GM18505 (cell line): ENCODE measurements at regions not wholly inside any gene's neighbourhood (a gene's known extent, or its start where the extent isn't known, plus 50 kb on each side); places are given as distances from the start of the nearest gene placed in this dataset.

Experiments
- ATAC-seq: cut with Tn5 transposase; IDR thresholded peaks from one replicate; pipeline ENCODE4 v1.9.1; 2021; ENCODE audit not compliant: unreplicated experiment
- POLR2A ChIP-seq: IDR thresholded peaks from 4 replicates; pipeline ENCODE4 v1.6.1; 2011; ENCODE audit warnings: borderline replicate concordance; ENCODE audit not compliant: insufficient read depth, insufficient read length; ENCODE audit errors: extremely low read depth

DNA sequence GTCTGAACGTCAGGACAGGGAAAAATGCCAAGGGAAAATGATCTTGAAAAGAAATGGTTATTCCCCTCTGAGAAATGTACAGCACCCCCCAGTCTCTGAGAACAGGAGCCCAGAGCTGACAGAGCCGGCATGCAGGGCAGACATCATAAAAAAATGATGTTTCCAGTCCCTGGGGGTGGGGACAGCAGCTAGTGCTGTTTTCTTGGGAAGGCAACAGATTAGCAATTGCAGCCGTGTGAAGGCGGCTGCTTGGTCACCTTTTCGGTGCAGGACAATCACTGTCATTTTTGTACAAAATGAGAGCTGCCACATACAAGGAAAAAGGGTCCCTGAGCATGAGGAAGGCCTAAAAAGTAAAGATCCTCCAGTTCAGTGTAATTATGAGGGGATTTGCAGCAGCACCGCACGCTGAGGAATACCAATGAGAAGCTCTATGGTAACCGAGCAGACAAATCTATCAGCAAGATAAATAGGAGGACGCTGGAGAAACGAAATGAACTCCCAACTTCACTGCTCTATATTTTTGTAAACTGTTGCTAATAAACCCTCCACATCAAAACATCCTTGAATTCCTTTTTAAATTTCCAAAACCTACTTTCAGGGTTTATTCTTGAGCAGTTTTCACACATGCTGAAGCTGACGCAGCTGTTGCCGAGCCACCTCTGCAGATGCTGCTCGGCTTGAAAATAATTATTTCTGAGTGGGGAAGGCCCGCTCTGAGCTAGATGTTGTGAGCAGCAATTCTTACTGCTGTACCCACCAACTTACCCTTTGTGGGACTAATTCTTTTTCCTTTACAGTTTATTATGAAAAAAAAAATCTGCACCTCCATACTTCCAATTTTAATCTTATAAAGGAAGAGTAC lies 98.2 kb upstream of the NEBL start:
- no peak for TF ChIP-seq POLR2A
- ATAC-seq = no peak

DNA sequence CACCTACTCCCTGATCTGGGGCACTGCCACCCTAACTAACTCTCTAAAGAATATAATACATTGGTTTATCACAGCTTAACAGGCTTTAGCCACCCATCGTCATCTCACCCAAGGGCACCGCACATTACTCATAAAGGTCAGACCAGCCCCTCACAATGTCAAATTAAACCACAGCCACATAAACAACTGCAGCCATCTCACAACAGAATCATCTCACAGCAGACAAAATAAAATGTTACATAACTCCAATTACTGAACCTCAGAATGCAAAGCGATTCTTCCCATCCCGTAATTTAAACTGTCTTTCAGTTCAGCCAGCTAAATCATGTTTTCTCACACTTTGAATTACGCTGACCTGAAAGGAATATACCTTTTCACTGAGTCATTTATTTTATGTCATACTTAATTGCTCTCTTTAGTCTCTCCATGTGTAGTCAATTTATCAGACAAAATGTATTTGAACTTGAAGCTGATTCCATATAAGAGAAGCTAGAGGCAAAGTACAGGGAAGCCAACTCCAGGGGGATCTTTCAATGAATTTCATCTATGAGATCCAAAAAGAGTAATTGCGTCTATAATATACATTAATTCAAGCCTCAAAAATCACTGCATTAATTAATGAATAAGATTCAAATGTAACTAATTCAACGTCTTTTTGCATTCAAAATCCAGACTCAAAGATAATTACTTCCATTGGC lies 96.9 kb upstream of the NEBL start:
- no peak for TF ChIP-seq POLR2A
- no peak for ATAC-seq

DNA sequence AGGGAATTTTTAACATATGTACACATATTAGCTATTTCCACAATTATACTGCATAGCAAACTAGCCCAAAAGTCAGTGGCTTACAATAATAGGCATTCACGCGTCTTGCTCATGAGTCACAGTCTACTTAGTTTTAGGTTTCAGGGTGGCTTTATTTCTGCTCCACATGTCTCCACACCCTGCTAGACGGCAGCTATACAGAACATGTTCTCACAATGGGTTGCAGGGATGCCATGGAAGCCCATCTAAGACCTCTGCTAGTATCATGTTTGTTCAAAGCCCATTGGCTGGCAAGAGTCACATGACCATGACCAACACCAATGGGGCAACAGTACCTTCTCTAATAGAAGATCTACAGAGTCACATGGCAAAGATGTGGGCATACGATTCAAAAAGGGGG lies 96.3 kb upstream of the NEBL start:
- no peak for TF ChIP-seq POLR2A
- no peak for ATAC-seq

DNA sequence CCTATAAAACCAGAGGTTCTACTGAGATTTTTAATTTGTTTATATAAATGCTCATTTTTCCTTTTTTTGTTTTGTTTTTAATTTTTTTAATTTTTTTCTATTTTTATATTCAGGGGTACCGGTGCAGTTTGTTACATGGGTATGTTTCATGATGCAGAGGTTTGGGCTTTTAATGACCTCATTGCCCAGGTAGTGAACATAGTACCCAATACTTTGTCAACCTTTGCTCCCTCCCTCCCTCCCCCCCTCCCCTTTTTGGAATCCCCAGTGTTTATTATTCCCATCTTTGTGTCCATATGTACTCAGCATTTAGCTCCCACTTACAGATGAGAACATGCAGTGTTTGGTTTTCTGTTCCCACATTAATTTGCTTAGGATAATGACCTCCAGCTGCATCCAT lies 94.4 kb upstream of the NEBL start:
- TF ChIP-seq POLR2A = no peak
- no peak for ATAC-seq

DNA sequence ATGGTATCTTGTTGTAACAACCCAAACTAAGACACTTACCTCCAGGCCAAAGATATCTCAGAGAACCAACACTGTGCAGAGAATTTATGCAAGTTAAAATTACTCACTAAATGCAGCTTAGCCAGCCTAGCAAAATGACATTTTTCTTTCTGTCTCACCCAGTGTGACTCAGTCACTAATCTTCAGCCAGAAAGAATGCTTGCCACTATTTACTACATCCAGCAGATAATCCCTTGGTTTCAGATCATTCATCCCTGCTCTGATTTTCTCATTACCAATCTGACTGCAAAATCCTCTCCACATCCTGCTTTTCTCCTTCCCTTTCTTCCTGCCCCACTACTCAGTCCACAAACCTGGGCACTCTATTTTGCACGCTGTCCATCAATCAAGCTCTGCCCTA lies 93.5 kb upstream of the NEBL start:
- ATAC-seq = no peak
- TF ChIP-seq POLR2A = no peak

DNA sequence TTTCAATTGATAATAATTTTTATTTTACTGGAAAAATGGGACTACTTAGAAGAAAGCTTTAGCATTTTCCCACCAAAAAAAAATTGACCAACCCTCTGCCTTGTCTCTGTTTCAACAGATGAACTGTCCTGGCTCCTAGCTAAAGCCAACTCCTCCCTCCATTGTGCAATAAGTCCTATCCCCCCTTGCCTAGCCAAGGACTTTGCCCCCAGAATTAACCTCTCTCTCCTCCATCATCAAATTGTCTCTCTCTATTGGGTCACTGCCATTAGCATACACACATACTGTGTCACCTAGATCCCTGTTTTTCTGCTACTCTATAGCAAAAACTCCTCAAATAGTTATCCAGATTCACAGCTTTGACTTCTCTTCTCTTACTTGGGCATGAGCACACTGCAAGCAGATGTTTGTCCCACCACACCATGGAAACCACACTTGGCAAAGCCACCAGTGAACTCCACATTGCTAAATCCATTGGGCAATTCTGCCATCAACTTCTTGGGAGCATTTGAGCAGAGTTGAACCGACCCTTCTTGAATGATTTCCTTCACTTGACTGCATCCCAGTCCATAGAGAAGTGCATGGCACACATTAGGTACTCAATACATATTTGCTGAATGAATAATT lies 91.4 kb upstream of the NEBL start:
- no peak for ATAC-seq

DNA sequence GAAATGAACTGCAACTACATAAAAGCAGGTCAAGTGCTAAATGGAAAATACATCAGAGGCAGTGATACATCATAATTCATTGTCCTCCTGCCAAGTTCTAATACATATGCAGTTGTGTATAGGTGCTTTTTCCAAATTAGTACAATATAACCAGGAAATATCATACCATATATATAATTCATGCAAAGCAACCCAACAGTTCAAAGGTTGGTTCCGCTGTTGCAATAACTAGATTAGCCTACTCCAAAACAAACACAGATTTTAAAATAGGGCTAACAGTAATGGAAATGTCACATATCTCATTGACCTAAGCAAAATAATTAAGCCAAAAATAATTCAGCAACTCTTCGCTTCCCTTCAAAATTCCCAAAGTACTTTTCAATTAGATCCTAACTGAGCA lies 88.9 kb upstream of the NEBL start:
- TF ChIP-seq POLR2A = no peak

More for the DNA sequence above, 91.4 kb upstream of the NEBL start:
- no peak for TF ChIP-seq POLR2A

DNA sequence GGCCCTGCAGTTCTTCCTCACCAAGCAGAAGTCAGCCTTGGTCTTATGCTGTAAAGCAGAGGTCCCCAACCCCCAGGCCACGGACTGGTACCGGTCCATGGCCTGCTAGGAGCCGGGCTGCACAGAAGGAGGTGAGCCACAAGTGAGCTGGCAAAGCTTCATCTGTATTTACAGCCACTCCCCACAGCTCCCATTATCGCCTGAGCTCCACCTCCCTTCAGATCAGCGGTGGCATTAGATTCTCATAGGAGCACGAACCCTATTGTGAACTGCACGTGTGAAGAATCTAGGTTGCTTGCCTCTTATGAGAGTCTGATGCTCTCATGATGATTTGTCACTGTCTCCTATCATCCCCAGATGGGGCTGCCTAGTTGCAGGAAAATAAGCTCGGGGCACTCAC lies 87.6 kb upstream of the NEBL start:
- TF ChIP-seq POLR2A = no peak
- ATAC-seq = no peak

More for the DNA sequence above, 88.9 kb upstream of the NEBL start:
- ATAC-seq = no peak

DNA sequence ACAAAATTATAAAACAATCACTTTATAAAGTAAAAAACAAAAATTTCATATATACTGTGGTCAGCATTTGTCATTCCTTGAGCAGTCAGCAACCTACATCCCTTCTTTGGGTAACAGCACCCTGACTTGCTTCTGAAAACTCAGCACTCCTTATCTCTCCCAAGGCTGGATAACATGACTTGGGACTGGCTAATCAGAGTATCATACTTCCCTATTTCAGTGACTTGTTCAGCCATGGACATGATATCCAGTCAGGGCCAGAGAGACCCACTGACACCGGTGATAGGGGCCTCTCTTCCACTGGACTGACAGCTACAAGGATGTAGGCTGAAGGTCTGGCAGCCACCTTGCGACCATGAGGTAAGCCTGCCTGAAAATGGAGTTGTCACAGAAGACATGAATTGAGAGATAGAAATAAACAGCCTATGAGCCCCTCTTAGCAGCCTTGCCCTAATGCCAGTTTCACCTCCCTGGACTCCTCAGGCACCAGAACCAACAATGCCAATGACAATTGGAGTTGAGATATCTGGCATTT lies 84.4 kb upstream of the NEBL start:
- TF ChIP-seq POLR2A = no peak

DNA sequence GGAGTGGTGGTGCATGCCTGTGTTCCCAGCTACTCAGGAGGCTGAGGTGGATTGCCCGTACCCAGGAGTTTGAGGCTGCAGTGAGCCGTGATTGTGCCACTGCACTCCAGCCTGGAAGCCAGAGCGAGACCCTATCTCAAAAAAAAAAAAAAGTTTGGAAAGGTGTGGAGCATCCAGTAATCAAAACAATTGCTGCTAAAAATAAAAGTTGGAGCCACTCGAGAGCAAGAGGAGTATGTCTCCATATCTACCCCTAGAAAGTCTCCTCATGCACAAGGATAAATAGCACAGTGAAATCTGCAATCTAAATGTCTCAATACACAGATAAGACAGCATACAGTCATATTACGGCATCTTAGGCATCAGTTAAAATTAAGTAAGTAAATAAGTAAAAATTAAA lies 81.5 kb upstream of the NEBL start:
- TF ChIP-seq POLR2A = no peak
- ATAC-seq = no peak

More for the DNA sequence above, 84.4 kb upstream of the NEBL start:
- no peak for ATAC-seq

DNA sequence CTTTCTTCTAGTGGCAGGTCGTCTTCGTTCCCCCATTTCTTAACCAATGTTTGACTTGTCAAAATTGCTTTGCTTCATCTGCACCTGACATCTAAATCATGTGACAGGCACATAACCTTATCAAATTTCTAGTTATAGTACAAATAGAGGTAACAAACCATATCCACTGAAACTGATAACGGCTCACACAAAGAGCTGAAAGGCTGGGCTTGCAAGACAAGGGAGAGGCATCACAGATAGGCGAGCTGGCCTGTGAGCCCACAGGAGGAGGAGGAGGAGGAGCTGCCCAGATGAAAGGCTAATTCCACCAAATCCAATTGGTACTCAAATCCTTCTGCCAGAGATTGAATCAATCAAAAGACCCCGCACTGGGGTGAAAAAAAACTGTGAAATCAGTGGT lies 80.2 kb upstream of the NEBL start:
- no peak for TF ChIP-seq POLR2A
- ATAC-seq = no peak

DNA sequence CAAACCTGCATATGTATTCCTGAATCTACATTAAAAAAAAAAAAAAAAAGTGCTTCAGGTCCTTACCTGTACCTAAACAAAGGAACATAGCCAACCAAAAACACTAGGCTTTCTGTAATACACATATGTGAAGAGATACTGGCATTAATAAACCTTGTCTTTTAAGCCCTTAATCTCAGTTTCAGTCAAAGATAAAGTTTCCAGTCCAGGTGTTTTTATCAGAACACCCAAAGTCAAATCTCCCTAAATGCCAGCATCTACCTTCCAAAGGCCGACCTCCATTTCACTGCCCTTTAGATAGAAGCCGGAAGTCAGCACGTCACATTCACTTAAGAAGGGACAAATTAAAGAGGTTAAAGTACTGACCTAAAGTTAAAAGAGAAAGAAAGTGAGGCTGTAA lies 79.8 kb upstream of the NEBL start:
- ATAC-seq = no peak

DNA sequence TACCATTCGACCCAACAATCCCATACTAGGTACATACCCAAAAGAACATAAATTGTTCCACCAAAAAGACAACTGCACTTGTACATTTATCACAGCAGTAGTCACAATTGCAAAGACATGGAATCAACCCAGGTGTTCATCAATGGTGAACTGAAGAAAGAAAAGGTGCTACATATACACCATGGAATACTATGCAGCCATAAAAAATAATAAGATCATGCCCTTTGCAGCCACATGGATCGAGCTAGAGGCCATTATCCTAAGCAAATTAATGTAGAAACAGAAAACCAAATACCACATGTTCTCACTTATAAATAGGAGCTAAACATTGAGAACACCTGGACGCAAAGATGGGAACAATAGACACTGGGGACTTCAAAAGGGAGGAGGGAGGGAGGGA lies 79.3 kb upstream of the NEBL start:
- no peak for TF ChIP-seq POLR2A
- ATAC-seq = no peak

More for the DNA sequence above, 79.8 kb upstream of the NEBL start:
- no peak for TF ChIP-seq POLR2A
